Skeletal muscle cell (primary cell): ENCODE measurements at regions not wholly inside any gene's neighbourhood (a gene's known extent, or its start where the extent isn't known, plus 50 kb on each side); places are given as distances from the start of the nearest gene placed in this dataset.
"Not testable (repeated sequence)": the region's sequence is repeated elsewhere in the genome, so short reads cannot be mapped to it uniquely, and the experiment has no call there.

Source experiments
- DNase-seq: peaks from one replicate; pipeline ENCODE4 v3.0.0-alpha.2; 2010; ENCODE audit warnings: low read depth
- H3K4me3 ChIP-seq: 2 replicates; pipeline ENCODE4 v1.5.1; 2011; ENCODE audit warnings: low read depth, mild to moderate bottlenecking, control low read depth, low read length, moderate library complexity

- DNase-seq: no peak
- H3K4me3 ChIP-seq: no peak overlapping the region
Measured at GRCh38 chrX:43165343-43165920, 387.5 kb upstream of the PPP1R2C start.

- no peak overlapping the region for H3K4me3 ChIP-seq
- DNase-seq: no peak
Measured at GRCh38 chrX:43166874-43167273, 388.9 kb upstream of the PPP1R2C start.

- H3K4me3 ChIP-seq: no peak overlapping the region
- no peak for DNase-seq
Measured at GRCh38 chrX:43175434-43175833, 397.5 kb upstream of the PPP1R2C start.

GRCh38 chrX:43176686-43177085 is 398.7 kb upstream of the PPP1R2C start:
- DNase-seq: no peak

GRCh38 chrX:43188296-43188695 is 410.3 kb upstream of the PPP1R2C start:
- no peak for DNase-seq
- H3K4me3 ChIP-seq: no peak overlapping the region

More at GRCh38 chrX:43176686-43177085, 398.7 kb upstream of the PPP1R2C start:
- H3K4me3 ChIP-seq: no peak overlapping the region

- no peak for DNase-seq
- no peak overlapping the region for H3K4me3 ChIP-seq
Measured at GRCh38 chrX:43211570-43211969, 433.6 kb upstream of the PPP1R2C start.

GRCh38 chrX:43218198-43218597 is 437.9 kb upstream of the MAOA start:
- DNase-seq: no peak
- H3K4me3 ChIP-seq: no peak overlapping the region

GRCh38 chrX:43224496-43224895 is 431.6 kb upstream of the MAOA start:
- DNase-seq: no peak
- H3K4me3 ChIP-seq: no peak overlapping the region

- H3K4me3 ChIP-seq: no peak overlapping the region
- no peak for DNase-seq
Measured at GRCh38 chrX:43225626-43226328, 430.3 kb upstream of the MAOA start.

GRCh38 chrX:43238461-43238945 is 417.6 kb upstream of the MAOA start:
- DNase-seq: no peak
- no peak overlapping the region for H3K4me3 ChIP-seq

- H3K4me3 ChIP-seq: no peak overlapping the region
Measured at GRCh38 chrX:43239356-43239755, 416.7 kb upstream of the MAOA start.

GRCh38 chrX:43255596-43255995 is 400.5 kb upstream of the MAOA start:
- DNase-seq: no peak
- H3K4me3 ChIP-seq: no peak overlapping the region

More at GRCh38 chrX:43239356-43239755, 416.7 kb upstream of the MAOA start:
- DNase-seq: no peak

GRCh38 chrX:43266487-43266886 is 389.6 kb upstream of the MAOA start:
- H3K4me3 ChIP-seq: no peak overlapping the region
- no peak for DNase-seq

- H3K4me3 ChIP-seq: no peak overlapping the region
- no peak for DNase-seq
Measured at GRCh38 chrX:43267652-43268051, 388.4 kb upstream of the MAOA start.

GRCh38 chrX:43269201-43269600 is 386.9 kb upstream of the MAOA start:
- H3K4me3 ChIP-seq: no peak overlapping the region
- DNase-seq: no peak

- DNase-seq: no peak
- no peak overlapping the region for H3K4me3 ChIP-seq
Measured at GRCh38 chrX:43277879-43278278, 378.2 kb upstream of the MAOA start.

- H3K4me3 ChIP-seq: no peak overlapping the region
- DNase-seq: no peak
Measured at GRCh38 chrX:43278440-43278839, 377.7 kb upstream of the MAOA start.

- DNase-seq: no peak
- no peak overlapping the region for H3K4me3 ChIP-seq
Measured at GRCh38 chrX:43279341-43279808, 376.7 kb upstream of the MAOA start.

GRCh38 chrX:43283187-43283586 is 372.9 kb upstream of the MAOA start:
- H3K4me3 ChIP-seq: no peak overlapping the region
- no peak for DNase-seq

- H3K4me3 ChIP-seq, DNase-seq: not testable (repeated sequence)
Measured at GRCh38 chrX:43311625-43312024, 344.5 kb upstream of the MAOA start.

- DNase-seq: no peak
- no peak overlapping the region for H3K4me3 ChIP-seq
Measured at GRCh38 chrX:43313035-43313434, 343.1 kb upstream of the MAOA start.
